Smooth muscle cell (in vitro differentiated cells): ENCODE measurements at regions not wholly inside any gene's neighbourhood (a gene's known extent, or its start where the extent isn't known, plus 50 kb on each side); places are given as distances from the start of the nearest gene placed in this dataset.
"Not testable (repeated sequence)": the region's sequence is repeated elsewhere in the genome, so short reads cannot be mapped to it uniquely, and the experiment has no call there.

ENCODE experiments used
- DNase-seq: peaks from one replicate; lab custom pipeline; 2025; ENCODE audit not compliant: unreplicated experiment; lab: John Stamatoyannopoulos, UW
- H2AFZ ChIP-seq: fragments of 200-600 bp; sonication (generic); 2 replicates; pipeline ENCODE4 v1.6.0; 2016; ENCODE audit warnings: antibody characterized with exemption, low read depth, mild to moderate bottlenecking
- H3F3A ChIP-seq: fragments of 200-600 bp; sonication (generic); 2 replicates; pipeline ENCODE4 v1.6.0; 2017; ENCODE audit warnings: antibody characterized with exemption, low read depth
- H3K27ac ChIP-seq: fragments of 200-600 bp; sonication (generic); 2 replicates; pipeline ENCODE4 v1.5.1; 2016; ENCODE audit warnings: low read depth, mild to moderate bottlenecking
- H3K27me3 ChIP-seq: fragments of 200-600 bp; sonication (generic); 2 replicates; pipeline ENCODE4 v1.6.1; 2016; ENCODE audit warnings: low read depth, mild to moderate bottlenecking
- H3K36me3 ChIP-seq: fragments of 200-600 bp; sonication (generic); 2 replicates; pipeline ENCODE4 v1.5.1; 2016; ENCODE audit warnings: low read depth
- H3K4me1 ChIP-seq: fragments of 200-600 bp; sonication (generic); 2 replicates; pipeline ENCODE4 v1.5.1; 2016; ENCODE audit warnings: low read depth
- H3K4me2 ChIP-seq: fragments of 200-600 bp; sonication (generic); 2 replicates; pipeline ENCODE4 v1.6.0; 2016; ENCODE audit warnings: mild to moderate bottlenecking
- H3K4me3 ChIP-seq: fragments of 200-600 bp; sonication (generic); 2 replicates; pipeline ENCODE4 v1.5.1; 2016; ENCODE audit warnings: mild to moderate bottlenecking
- H3K79me2 ChIP-seq: fragments of 200-600 bp; sonication (generic); 2 replicates; pipeline ENCODE4 v1.6.0; 2016; ENCODE audit warnings: low read depth, mild to moderate bottlenecking
- H3K9ac ChIP-seq: fragments of 200-600 bp; sonication (generic); 2 replicates; pipeline ENCODE4 v1.6.0; 2016; ENCODE audit warnings: low read depth
- H3K9me3 ChIP-seq: fragments of 200-600 bp; sonication (generic); replicated peaks from 2 replicates; pipeline ENCODE4 v1.5.1; 2016; ENCODE audit warnings: low read depth
- H4K20me1 ChIP-seq: fragments of 200-600 bp; sonication (generic); 2 replicates; pipeline ENCODE4 v1.6.0; 2016; ENCODE audit warnings: low read depth
- CTCF ChIP-seq: fragments of 200-600 bp; sonication (generic); IDR thresholded peaks from 2 replicates; pipeline ENCODE4 v1.5.1; 2017; ENCODE audit warnings: borderline replicate concordance, mild to moderate bottlenecking, antibody characterized with exemption; ENCODE audit not compliant: insufficient read depth, poor library complexity, severe bottlenecking
- WGBS: methylation state at CpG from one replicate; pipeline ENCODE4 v1.1.7; 2016; ENCODE audit warnings: low lambda C conversion rate; 5-methylcytosine and 5-hydroxymethylcytosine counted together

GRCh38 chr16:5220705-5221104 is 123.1 kb upstream of the EEF2KMT start:
- H3K79me2 ChIP-seq = no peaks in the 10 kb centered on the region
- DNase-seq = no peak
- H3K36me3 ChIP-seq = no peaks in the 10 kb centered on the region
- WGBS = 92% methylated on average over 4 of the region's 4 CpGs
- no peaks in the 10 kb centered on the region for H3F3A ChIP-seq
- no peak overlapping the region for H3K4me3 ChIP-seq
- no peak for TF ChIP-seq CTCF
- H3K27me3 ChIP-seq = no peaks in the 10 kb centered on the region
- H3K4me2 ChIP-seq = no peak overlapping the region
- no peak overlapping the region for H3K27ac ChIP-seq
- H4K20me1 ChIP-seq = no peaks in the 10 kb centered on the region
- H2AFZ ChIP-seq = no peak overlapping the region
- no peak overlapping the region for H3K9ac ChIP-seq
- H3K4me1 ChIP-seq = no peaks in the 10 kb centered on the region
- no peaks in the 10 kb centered on the region for H3K9me3 ChIP-seq

- DNase-seq = no peak
- 79% methylated on average over 4 of the region's 4 CpGs for WGBS
These were observed 119.0 kb upstream of the EEF2KMT start for GRCh38 chr16:5216441-5217080.

GRCh38 chr16:5215901-5216300 is 118.3 kb upstream of the EEF2KMT start:
- no peaks in the 10 kb centered on the region for H4K20me1 ChIP-seq
- H3K9me3 ChIP-seq = no peaks in the 10 kb centered on the region
- H2AFZ ChIP-seq = no peak overlapping the region
- H3K4me3 ChIP-seq = no peak overlapping the region
- H3K79me2 ChIP-seq = no peaks in the 10 kb centered on the region
- 91% methylated on average over 2 of the region's 2 CpGs for WGBS
- H3K4me1 ChIP-seq = peaks cover 9% of the 10 kb centered on the region
- no peaks in the 10 kb centered on the region for H3F3A ChIP-seq
- no peak for DNase-seq
- no peak for TF ChIP-seq CTCF
- H3K27me3 ChIP-seq = peaks cover 23% of the 10 kb centered on the region
- no peak overlapping the region for H3K4me2 ChIP-seq
- H3K9ac ChIP-seq = no peak overlapping the region
- H3K36me3 ChIP-seq = no peaks in the 10 kb centered on the region
- H3K27ac ChIP-seq = no peak overlapping the region

More at GRCh38 chr16:5216441-5217080, 119.0 kb upstream of the EEF2KMT start:
- Histone ChIP-seq H3K4me1 (peaks cover 9% of the 10 kb centered on the region), H2AFZ (no peak overlapping the region), H3K27ac (no peak overlapping the region), H3K9ac (no peak overlapping the region), H3K9me3 (no peaks in the 10 kb centered on the region), H3K79me2 (no peaks in the 10 kb centered on the region), H3F3A (no peaks in the 10 kb centered on the region), H3K4me2 (no peak overlapping the region), H4K20me1 (no peaks in the 10 kb centered on the region), H3K27me3 (peaks cover 18% of the 10 kb centered on the region), H3K4me3 (no peak overlapping the region), H3K36me3 (no peaks in the 10 kb centered on the region)
- TF ChIP-seq CTCF = no peak

- H4K20me1 ChIP-seq = no peaks in the 10 kb centered on the region
- WGBS = 84% methylated on average over 7 of the region's 7 CpGs
- H3K27me3 ChIP-seq = peaks cover 23% of the 10 kb centered on the region
- no peak overlapping the region for H2AFZ ChIP-seq
- H3K4me2 ChIP-seq = no peak overlapping the region
- H3K27ac ChIP-seq = no peak overlapping the region
- no peaks in the 10 kb centered on the region for H3K9me3 ChIP-seq
- no peak for DNase-seq
- H3K36me3 ChIP-seq = no peaks in the 10 kb centered on the region
- no peak overlapping the region for H3K9ac ChIP-seq
- no peak for TF ChIP-seq CTCF
- no peaks in the 10 kb centered on the region for H3F3A ChIP-seq
- no peaks in the 10 kb centered on the region for H3K79me2 ChIP-seq
- H3K4me3 ChIP-seq = no peak overlapping the region
- H3K4me1 ChIP-seq = peaks cover 9% of the 10 kb centered on the region
These were observed 116.9 kb upstream of the EEF2KMT start for GRCh38 chr16:5214466-5214865.

- DNase-seq, H3K79me2 ChIP-seq, H2AFZ ChIP-seq, H3K27ac ChIP-seq, H3K36me3 ChIP-seq, H3K4me1 ChIP-seq, H3K4me2 ChIP-seq, H3F3A ChIP-seq, H3K4me3 ChIP-seq, H3K9ac ChIP-seq, H3K9me3 ChIP-seq, H4K20me1 ChIP-seq: not testable (repeated sequence)
- 38% methylated on average over 5 of the region's 5 CpGs for WGBS
- H3K27me3 ChIP-seq = peaks cover 23% of the 10 kb centered on the region
These were observed 114.9 kb upstream of the EEF2KMT start for GRCh38 chr16:5212501-5212900.
